ENCODE measurements at regions not wholly inside any gene's neighbourhood (a gene's known extent, or its start where the extent isn't known, plus 50 kb on each side); places are given as distances from the start of the nearest gene placed in this dataset.

GRCh38 chrX:123060986-123061385 is 123.1 kb upstream of the GRIA3 start:
- H3K27ac ChIP-seq (ENCODE audit: low read length), result no peak overlapping the region
- H3K4me1 ChIP-seq (ENCODE audit: low read length), result no peaks in the 10 kb centered on the region
- no peaks in the 10 kb centered on the region for H3K36me3 ChIP-seq (replicated peaks; ENCODE audit: insufficient read depth, low read length)
- H3K9me3 ChIP-seq (replicated peaks; ENCODE audit: insufficient read depth, low read length), result no peaks in the 10 kb centered on the region
- H3K79me2 ChIP-seq (ENCODE audit: low read length), result no peaks in the 10 kb centered on the region
- H4K20me1 ChIP-seq (ENCODE audit: insufficient read depth, low read length), result no peaks in the 10 kb centered on the region
- H3K4me3 ChIP-seq (ENCODE audit: low read length), result no peak overlapping the region
- no peak for TF ChIP-seq EZH2 (optimal IDR thresholded peaks at IDR 0.05; ENCODE audit: low read depth, low read length)
- no peak for TF ChIP-seq EZH2phosphoT487 (IDR thresholded peaks at IDR 0.05; ENCODE audit: low read length)
- no peak for TF ChIP-seq CTCF (IDR thresholded peaks at IDR 0.05; ENCODE audit: low read length)
- H3F3A ChIP-seq (ENCODE audit: insufficient read depth, low read length), result no peaks in the 10 kb centered on the region
- H3K9ac ChIP-seq (ENCODE audit: low read length), result no peak overlapping the region
- no peak overlapping the region for H3K4me2 ChIP-seq (ENCODE audit: low read depth, low read length)
- no peaks in the 10 kb centered on the region for H3K9me2 ChIP-seq (replicated peaks; ENCODE audit: insufficient read depth, low read length)
- H3K27me3 ChIP-seq (replicated peaks; ENCODE audit: insufficient read depth, low read length), result no peaks in the 10 kb centered on the region
- DNase-seq, result no peak
- no peak overlapping the region for H2AFZ ChIP-seq (ENCODE audit: low read length)

- no peak overlapping the region for H3K4me2 ChIP-seq (ENCODE audit: low read depth, low read length)
- DNase-seq, result no peak
- no peaks in the 10 kb centered on the region for H3K9me3 ChIP-seq (replicated peaks; ENCODE audit: insufficient read depth, low read length)
- no peak overlapping the region for H3K27ac ChIP-seq (ENCODE audit: low read length)
- H3F3A ChIP-seq (ENCODE audit: insufficient read depth, low read length), result no peaks in the 10 kb centered on the region
- no peaks in the 10 kb centered on the region for H3K4me1 ChIP-seq (ENCODE audit: low read length)
- no peak overlapping the region for H3K9ac ChIP-seq (ENCODE audit: low read length)
- no peak overlapping the region for H2AFZ ChIP-seq (ENCODE audit: low read length)
- TF ChIP-seq EZH2phosphoT487 (IDR thresholded peaks at IDR 0.05; ENCODE audit: low read length) (no peak), CTCF (IDR thresholded peaks at IDR 0.05; ENCODE audit: low read length) (no peak), EZH2 (optimal IDR thresholded peaks at IDR 0.05; ENCODE audit: low read depth, low read length) (no peak)
- no peak overlapping the region for H3K4me3 ChIP-seq (ENCODE audit: low read length)
- H3K36me3 ChIP-seq (replicated peaks; ENCODE audit: insufficient read depth, low read length), result no peaks in the 10 kb centered on the region
- H3K27me3 ChIP-seq (replicated peaks; ENCODE audit: insufficient read depth, low read length), result no peaks in the 10 kb centered on the region
- no peaks in the 10 kb centered on the region for H4K20me1 ChIP-seq (ENCODE audit: insufficient read depth, low read length)
- H3K79me2 ChIP-seq (ENCODE audit: low read length), result no peaks in the 10 kb centered on the region
- H3K9me2 ChIP-seq (replicated peaks; ENCODE audit: insufficient read depth, low read length), result no peaks in the 10 kb centered on the region
Observed at GRCh38 chrX:123064053-123064452, 120.0 kb upstream of the GRIA3 start.

- H3F3A ChIP-seq (ENCODE audit: insufficient read depth, low read length), result no peaks in the 10 kb centered on the region
- no peak for TF ChIP-seq EZH2 (optimal IDR thresholded peaks at IDR 0.05; ENCODE audit: low read depth, low read length)
- TF ChIP-seq CTCF (IDR thresholded peaks at IDR 0.05; ENCODE audit: low read length), result no peak
- H3K4me2 ChIP-seq (ENCODE audit: low read depth, low read length), result no peak overlapping the region
- no peaks in the 10 kb centered on the region for H3K79me2 ChIP-seq (ENCODE audit: low read length)
- no peak overlapping the region for H3K27ac ChIP-seq (ENCODE audit: low read length)
- H2AFZ ChIP-seq (ENCODE audit: low read length), result no peak overlapping the region
- no peaks in the 10 kb centered on the region for H4K20me1 ChIP-seq (ENCODE audit: insufficient read depth, low read length)
- H3K9me2 ChIP-seq (replicated peaks; ENCODE audit: insufficient read depth, low read length), result no peaks in the 10 kb centered on the region
- no peak overlapping the region for H3K4me3 ChIP-seq (ENCODE audit: low read length)
- no peak for DNase-seq
- H3K9ac ChIP-seq (ENCODE audit: low read length), result no peak overlapping the region
- no peaks in the 10 kb centered on the region for H3K9me3 ChIP-seq (replicated peaks; ENCODE audit: insufficient read depth, low read length)
- no peaks in the 10 kb centered on the region for H3K4me1 ChIP-seq (ENCODE audit: low read length)
- no peaks in the 10 kb centered on the region for H3K36me3 ChIP-seq (replicated peaks; ENCODE audit: insufficient read depth, low read length)
- H3K27me3 ChIP-seq (replicated peaks; ENCODE audit: insufficient read depth, low read length), result no peaks in the 10 kb centered on the region
Observed at GRCh38 chrX:123072686-123073385, 111.2 kb upstream of the GRIA3 start.
